IMR-90 (cell line): ENCODE measurements at regions not wholly inside any gene's neighbourhood (a gene's known extent, or its start where the extent isn't known, plus 50 kb on each side); places are given as distances from the start of the nearest gene placed in this dataset.

Source experiments
- ATAC-seq: fragments of 200-7000 bp; cut with Tn5 transposase; 2 replicates; pipeline ENCODE4 v1.9.1; 2020; ENCODE audit warnings: low read depth, mild to moderate bottlenecking, moderate library complexity
- BruUV-seq: library from RNA; stranded (reverse); fragments of 400-500 nt; replicated peaks from 2 replicates; lab custom pipeline; 2021; lab: Mats Ljungman, UMichigan
- CTCF ChIA-PET: fragments of 300-600 bp; formaldehyde crosslinking; extraction: SDS; loops from one replicate; lab custom pipeline; 2021; ENCODE audit warnings: antibody characterized with exemption; lab: Yijun Ruan, JAX
- POLR2A ChIA-PET: fragments of 300-600 bp; sonication (Branson Sonifier 250); formaldehyde crosslinking; loops from one replicate; lab custom pipeline; 2022; ENCODE audit warnings: antibody characterized with exemption; ENCODE audit not compliant: unreplicated experiment; lab: Charles Lee
- DNase-seq: peaks from one replicate; pipeline ENCODE4 v3.0.0; 2013
- H2AFZ ChIP-seq: replicated peaks from 2 replicates; pipeline ENCODE3; 2013; ENCODE audit warnings: low read length, mild to moderate bottlenecking; ENCODE audit not compliant: poor library complexity
- H2AK5ac ChIP-seq: 2 replicates; pipeline ENCODE4 v1.6.1; 2013; ENCODE audit warnings: low read depth, low read length, inconsistent platforms
- H2AK9ac ChIP-seq: replicated peaks from 2 replicates; pipeline ENCODE3; 2013; ENCODE audit warnings: mild to moderate bottlenecking, low read depth, low read length, moderate library complexity; ENCODE audit not compliant: poor library complexity
- H2BK120ac ChIP-seq: 2 replicates; pipeline ENCODE4 v1.6.1; 2013; ENCODE audit warnings: low read depth, low read length, inconsistent platforms
- H2BK15ac ChIP-seq: 3 replicates; pipeline ENCODE4 v1.6.1; 2013; ENCODE audit warnings: low read depth, low read length, inconsistent platforms
- H2BK20ac ChIP-seq: 2 replicates; pipeline ENCODE4 v1.6.1; 2013; ENCODE audit warnings: low read depth, mild to moderate bottlenecking, inconsistent platforms, low read length, moderate library complexity
- H2BK5ac ChIP-seq: 2 replicates; pipeline ENCODE4 v1.6.1; 2013; ENCODE audit warnings: mild to moderate bottlenecking, low read depth, low read length, inconsistent platforms; ENCODE audit not compliant: poor library complexity, severe bottlenecking
- H3K14ac ChIP-seq: replicated peaks from 2 replicates; pipeline ENCODE4 v1.6.1; 2013; ENCODE audit warnings: low read depth, low read length, inconsistent platforms
- H3K18ac ChIP-seq: 2 replicates; pipeline ENCODE4 v1.6.1; 2013; ENCODE audit warnings: low read depth, low read length, control low read depth
- H3K23ac ChIP-seq: 2 replicates; pipeline ENCODE4 v1.6.1; 2013; ENCODE audit warnings: low read depth, low read length, inconsistent platforms
- H3K27ac ChIP-seq: 2 replicates; pipeline ENCODE4 v1.5.1; 2013; ENCODE audit warnings: mild to moderate bottlenecking, control low read depth, low read length; ENCODE audit not compliant: insufficient read depth
- H3K27me3 ChIP-seq: 2 replicates; pipeline ENCODE4 v1.6.1; 2013; ENCODE audit warnings: low read length; ENCODE audit not compliant: control insufficient read depth, insufficient read depth
- H3K36me3 ChIP-seq: 2 replicates; pipeline ENCODE4 v1.6.1; 2013; ENCODE audit warnings: low read length, mixed read lengths; ENCODE audit not compliant: control insufficient read depth, insufficient read depth
- H3K4ac ChIP-seq: 2 replicates; pipeline ENCODE4 v1.6.1; 2013; ENCODE audit warnings: low read depth, low read length, inconsistent platforms
- H3K4me1 ChIP-seq: 2 replicates; pipeline ENCODE4 v1.6.1; 2013; ENCODE audit warnings: low read length, mixed read lengths; ENCODE audit not compliant: control insufficient read depth, insufficient read depth
- H3K4me2 ChIP-seq: 2 replicates; pipeline ENCODE4 v1.6.1; 2013; ENCODE audit warnings: low read depth, mild to moderate bottlenecking, control low read depth, low read length, moderate library complexity
- H3K4me3 ChIP-seq: 2 replicates; pipeline ENCODE4 v1.5.1; 2013; ENCODE audit warnings: low read depth, mild to moderate bottlenecking, control low read depth, low read length, moderate library complexity; ENCODE audit not compliant: insufficient read depth
- H3K56ac ChIP-seq: 2 replicates; pipeline ENCODE4 v1.6.1; 2013; ENCODE audit warnings: low read length, inconsistent platforms; ENCODE audit not compliant: insufficient read depth; ENCODE audit errors: extremely low read depth
- H3K79me1 ChIP-seq, 2 experiments: 2 replicates each; pipeline ENCODE4 v1.6.1; 2013; ENCODE audit warnings: low read length in 2 of 2, inconsistent platforms in 1 of 2, low read depth in 1 of 2
- H3K9ac ChIP-seq: 2 replicates; pipeline ENCODE4 v1.6.1; 2013; ENCODE audit warnings: low read depth, low read length, control low read depth
- H3K9me1 ChIP-seq: 2 replicates; pipeline ENCODE4 v1.6.1; 2013; ENCODE audit warnings: low read length, inconsistent platforms; ENCODE audit not compliant: insufficient read depth
- H3K9me3 ChIP-seq: 2 replicates; pipeline ENCODE4 v1.6.1; 2013; ENCODE audit warnings: low read length; ENCODE audit not compliant: control insufficient read depth, insufficient read depth
- H4K20me1 ChIP-seq: 2 replicates; pipeline ENCODE4 v1.6.1; 2013; ENCODE audit warnings: low read length, inconsistent platforms; ENCODE audit not compliant: insufficient read depth
- H4K5ac ChIP-seq: 2 replicates; pipeline ENCODE4 v1.6.1; 2013; ENCODE audit warnings: mild to moderate bottlenecking, low read depth, low read length, control low read depth
- H4K8ac ChIP-seq, 2 experiments: 2 replicates each; pipeline ENCODE4 v1.6.1; 2013; ENCODE audit warnings: low read depth in 2 of 2, low read length in 2 of 2, control low read depth in 1 of 2, inconsistent platforms in 1 of 2
- H4K91ac ChIP-seq: 2 replicates; pipeline ENCODE4 v1.6.1; 2013; ENCODE audit warnings: low read depth, low read length, inconsistent platforms; ENCODE audit not compliant: insufficient read depth
- BHLHE40 ChIP-seq: fragments of 150-350 bp; IDR thresholded peaks from 2 replicates; pipeline ENCODE4 v1.6.1; 2016; ENCODE audit warnings: mild to moderate bottlenecking, low read depth, low read length
- CEBPB ChIP-seq: IDR thresholded peaks from 2 replicates; pipeline ENCODE4 v1.6.1; 2012; ENCODE audit warnings: low read depth, low read length, improper control_type of control experiment
- CHD1 ChIP-seq: IDR thresholded peaks from 2 replicates; pipeline ENCODE4 v1.6.1; 2012; ENCODE audit warnings: low read depth, low read length, improper control_type of control experiment
- FOS ChIP-seq: fragments of 150-350 bp; IDR thresholded peaks from 2 replicates; pipeline ENCODE4 v1.6.1; 2016; ENCODE audit warnings: low read depth, low read length
- MAFK ChIP-seq: IDR thresholded peaks from 2 replicates; pipeline ENCODE4 v1.6.1; 2012; ENCODE audit warnings: low read depth, low read length, improper control_type of control experiment
- MAZ ChIP-seq: IDR thresholded peaks from 2 replicates; pipeline ENCODE4 v1.6.1; 2012; ENCODE audit warnings: low read depth, mild to moderate bottlenecking, low read length, improper control_type of control experiment, moderate library complexity, borderline replicate concordance
- MXI1 ChIP-seq: IDR thresholded peaks from 2 replicates; pipeline ENCODE4 v1.6.1; 2012; ENCODE audit warnings: low read depth, mild to moderate bottlenecking, low read length, moderate library complexity, borderline replicate concordance
- NFE2L2 ChIP-seq: fragments of 150-350 bp; IDR thresholded peaks from 2 replicates; pipeline ENCODE4 v1.6.1; 2016; ENCODE audit warnings: low read depth, mild to moderate bottlenecking, low read length
- POLR2A ChIP-seq: IDR thresholded peaks from 2 replicates; pipeline ENCODE4 v1.6.1; 2012; ENCODE audit warnings: mild to moderate bottlenecking, low read depth, low read length
- RAD21 ChIP-seq: IDR thresholded peaks from 2 replicates; pipeline ENCODE4 v1.6.1; 2012; ENCODE audit warnings: low read length, improper control_type of control experiment
- RCOR1 ChIP-seq: IDR thresholded peaks from 2 replicates; pipeline ENCODE4 v1.6.1; 2012; ENCODE audit warnings: mild to moderate bottlenecking, low read length, improper control_type of control experiment; ENCODE audit not compliant: insufficient replicate concordance
- SMC3 ChIP-seq: fragments of 150-350 bp; IDR thresholded peaks from 2 replicates; pipeline ENCODE4 v1.6.1; 2016; ENCODE audit warnings: low read depth, mild to moderate bottlenecking, antibody characterized with exemption, low read length, moderate library complexity
- WGBS, 2 experiments: methylation state at CpG; one replicate each; pipeline versions ENCODE4 v1.1.5 to v1.1.7; 2013; ENCODE audit warnings: missing lambda C conversion rate in 2 of 2; ENCODE audit not compliant: insufficient read length in 1 of 2; ENCODE audit errors: extremely low coverage in 2 of 2; 5-methylcytosine and 5-hydroxymethylcytosine counted together
- dilution Hi-C: fragments of 300-500 bp; cut with HindIII; formaldehyde crosslinking; loops from one replicate; pipeline ENCODE4 v1.14.3; 2018; ENCODE audit warnings: low sequenced_read_pairs; ENCODE audit not compliant: unreplicated experiment
- in situ Hi-C: fragments of 300-500 bp; cut with MboI; formaldehyde crosslinking; loops from 3 replicates; pipeline ENCODE4 v1.14.3; 2019; ENCODE audit warnings: low sequenced_read_pairs, inconsistent platforms, mixed read lengths
- intact Hi-C: fragments of 100-400 bp; cut with micrococcal nuclease; formaldehyde crosslinking; loops from 2 replicates; pipeline ENCODE4 v1.10.0; 2022
- TF ChIP-seq, protein P1 (sequence below): conservative IDR thresholded peaks from 2 replicates; pipeline ENCODE4 v1.5.1; 2012; ENCODE audit warnings: mild to moderate bottlenecking, low read depth, low read length, improper control_type of control experiment
- TF ChIP-seq, protein P2 (sequence below): fragments of 150-350 bp; IDR thresholded peaks from 2 replicates; pipeline ENCODE4 v1.6.1; 2016; ENCODE audit warnings: low read depth, mild to moderate bottlenecking, low read length, moderate library complexity, borderline replicate concordance
- TF ChIP-seq, protein P3 (sequence below): fragments of 150-350 bp; IDR thresholded peaks from 2 replicates; pipeline ENCODE4 v1.6.1; 2017; ENCODE audit warnings: mild to moderate bottlenecking, antibody characterized with exemption, low read length, low read depth

DNA sequence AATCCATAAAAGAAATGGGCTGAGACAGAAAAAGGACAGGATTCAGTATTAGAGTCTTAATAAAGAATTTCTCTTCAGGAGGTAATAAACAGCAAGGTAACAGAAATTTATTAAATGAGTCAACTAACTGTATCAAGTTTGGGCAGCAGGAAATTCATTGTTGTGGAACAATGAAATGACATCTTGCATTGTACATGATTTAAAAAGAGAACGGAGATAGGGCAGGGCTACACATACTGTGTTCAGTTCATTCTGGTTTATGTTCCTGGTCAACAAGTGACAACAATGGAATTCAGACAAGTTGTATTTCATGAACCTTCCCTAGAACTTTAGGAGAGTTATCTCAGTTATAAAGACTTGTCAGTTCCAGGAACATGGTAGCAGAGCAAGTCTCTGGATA, 961.3 kb downstream of the SOCS6 start:
- H3K36me3 ChIP-seq = no peaks in the 10 kb centered on the region
- POLR2A ChIA-PET = no interaction called here

More for the DNA sequence above, 961.3 kb downstream of the SOCS6 start:
- TF ChIP-seq CHD1 = no peak
- TF ChIP-seq SMC3 = no peak
- TF ChIP-seq, protein P1, sequence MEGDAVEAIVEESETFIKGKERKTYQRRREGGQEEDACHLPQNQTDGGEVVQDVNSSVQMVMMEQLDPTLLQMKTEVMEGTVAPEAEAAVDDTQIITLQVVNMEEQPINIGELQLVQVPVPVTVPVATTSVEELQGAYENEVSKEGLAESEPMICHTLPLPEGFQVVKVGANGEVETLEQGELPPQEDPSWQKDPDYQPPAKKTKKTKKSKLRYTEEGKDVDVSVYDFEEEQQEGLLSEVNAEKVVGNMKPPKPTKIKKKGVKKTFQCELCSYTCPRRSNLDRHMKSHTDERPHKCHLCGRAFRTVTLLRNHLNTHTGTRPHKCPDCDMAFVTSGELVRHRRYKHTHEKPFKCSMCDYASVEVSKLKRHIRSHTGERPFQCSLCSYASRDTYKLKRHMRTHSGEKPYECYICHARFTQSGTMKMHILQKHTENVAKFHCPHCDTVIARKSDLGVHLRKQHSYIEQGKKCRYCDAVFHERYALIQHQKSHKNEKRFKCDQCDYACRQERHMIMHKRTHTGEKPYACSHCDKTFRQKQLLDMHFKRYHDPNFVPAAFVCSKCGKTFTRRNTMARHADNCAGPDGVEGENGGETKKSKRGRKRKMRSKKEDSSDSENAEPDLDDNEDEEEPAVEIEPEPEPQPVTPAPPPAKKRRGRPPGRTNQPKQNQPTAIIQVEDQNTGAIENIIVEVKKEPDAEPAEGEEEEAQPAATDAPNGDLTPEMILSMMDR = no peak
- TF ChIP-seq RCOR1 = no peak
- TF ChIP-seq POLR2A = no peak
- no peak for TF ChIP-seq MXI1
- TF ChIP-seq MAZ = no peak
- TF ChIP-seq MAFK = no peak
- TF ChIP-seq, protein P2, sequence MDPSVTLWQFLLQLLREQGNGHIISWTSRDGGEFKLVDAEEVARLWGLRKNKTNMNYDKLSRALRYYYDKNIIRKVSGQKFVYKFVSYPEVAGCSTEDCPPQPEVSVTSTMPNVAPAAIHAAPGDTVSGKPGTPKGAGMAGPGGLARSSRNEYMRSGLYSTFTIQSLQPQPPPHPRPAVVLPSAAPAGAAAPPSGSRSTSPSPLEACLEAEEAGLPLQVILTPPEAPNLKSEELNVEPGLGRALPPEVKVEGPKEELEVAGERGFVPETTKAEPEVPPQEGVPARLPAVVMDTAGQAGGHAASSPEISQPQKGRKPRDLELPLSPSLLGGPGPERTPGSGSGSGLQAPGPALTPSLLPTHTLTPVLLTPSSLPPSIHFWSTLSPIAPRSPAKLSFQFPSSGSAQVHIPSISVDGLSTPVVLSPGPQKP = no peak
- TF ChIP-seq NFE2L2 = no peak
- TF ChIP-seq CEBPB = no peak
- TF ChIP-seq RAD21 = no peak
- TF ChIP-seq BHLHE40 = no peak
- TF ChIP-seq, protein P3, sequence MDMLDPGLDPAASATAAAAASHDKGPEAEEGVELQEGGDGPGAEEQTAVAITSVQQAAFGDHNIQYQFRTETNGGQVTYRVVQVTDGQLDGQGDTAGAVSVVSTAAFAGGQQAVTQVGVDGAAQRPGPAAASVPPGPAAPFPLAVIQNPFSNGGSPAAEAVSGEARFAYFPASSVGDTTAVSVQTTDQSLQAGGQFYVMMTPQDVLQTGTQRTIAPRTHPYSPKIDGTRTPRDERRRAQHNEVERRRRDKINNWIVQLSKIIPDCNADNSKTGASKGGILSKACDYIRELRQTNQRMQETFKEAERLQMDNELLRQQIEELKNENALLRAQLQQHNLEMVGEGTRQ = no peak
- no peak for TF ChIP-seq FOS
- Histone ChIP-seq H3K27ac (no peak overlapping the region), H3K9me1 (no peaks in the 10 kb centered on the region), H3K27me3 (no peaks in the 10 kb centered on the region), H2AK9ac (no peak overlapping the region), H2AFZ (no peak overlapping the region), H3K4ac (no peak overlapping the region), H2BK120ac (no peak overlapping the region), H2BK15ac (no peak overlapping the region), H3K18ac (no peak overlapping the region), H3K79me1 (no peaks in the 10 kb centered on the region), H3K56ac (no peak overlapping the region), H3K4me1 (no peaks in the 10 kb centered on the region), H2BK5ac (no peak overlapping the region), H4K91ac (no peak overlapping the region), H3K4me3 (no peak overlapping the region), H3K23ac (no peak overlapping the region), H3K9ac (no peak overlapping the region), H2BK20ac (no peak overlapping the region), H4K8ac (no peak overlapping the region), H2AK5ac (no peak overlapping the region), H3K14ac (no peak overlapping the region), H4K20me1 (no peaks in the 10 kb centered on the region), H3K9me3 (peaks cover 10% of the 10 kb centered on the region), H4K5ac (no peak overlapping the region), H3K4me2 (no peak overlapping the region)
- CTCF ChIA-PET = no interaction called here
- DNase-seq (no peak), ATAC-seq (no peak)
- in situ Hi-C loops = no loop called here
- BruUV-seq = no TSS peak
- intact Hi-C loops = no loop called here
- WGBS, 2 experiments = no CpG with 5 or more reads among the region's 1 CpG
- dilution Hi-C loops = no loop called here
